GM18951 (cell line): ENCODE measurements at regions not wholly inside any gene's neighbourhood (a gene's known extent, or its start where the extent isn't known, plus 50 kb on each side); places are given as distances from the start of the nearest gene placed in this dataset.

ENCODE experiments used
- POLR2A ChIP-seq: IDR thresholded peaks from 4 replicates; pipeline ENCODE4 v1.6.1; 2011; ENCODE audit warnings: mild to moderate bottlenecking; ENCODE audit not compliant: insufficient read length, insufficient read depth; ENCODE audit errors: extremely low read depth
- in situ Hi-C: fragments of 300-500 bp; cut with MboI; formaldehyde crosslinking; loops from one replicate; pipeline ENCODE4 v1.12.0; 2022; ENCODE audit warnings: low sequenced_read_pairs, mixed read lengths, inconsistent platforms; ENCODE audit not compliant: unreplicated experiment

GRCh38 chr5:117212866-117213265, 638.2 kb upstream of the SEMA6A start:
- in situ Hi-C loops = no loop called here
- no peak for TF ChIP-seq POLR2A

GRCh38 chr5:117210796-117211195, 636.2 kb upstream of the SEMA6A start:
- TF ChIP-seq POLR2A = no peak
- in situ Hi-C loops = no loop called here

- in situ Hi-C loops = no loop called here
- no peak for TF ChIP-seq POLR2A
Observed at GRCh38 chr5:117209479-117209878, 634.9 kb upstream of the SEMA6A start.

- no peak for TF ChIP-seq POLR2A
- in situ Hi-C loops = no loop called here
Observed at GRCh38 chr5:117207088-117207668, 632.6 kb upstream of the SEMA6A start.

GRCh38 chr5:117205894-117206293, 631.3 kb upstream of the SEMA6A start:
- no peak for TF ChIP-seq POLR2A
- in situ Hi-C loops = no loop called here

- no peak for TF ChIP-seq POLR2A
- in situ Hi-C loops = no loop called here
Observed at GRCh38 chr5:117204926-117205869, 630.6 kb upstream of the SEMA6A start.

GRCh38 chr5:117204404-117204803, 629.8 kb upstream of the SEMA6A start:
- in situ Hi-C loops = no loop called here
- TF ChIP-seq POLR2A = no peak

- in situ Hi-C loops = no loop called here
- no peak for TF ChIP-seq POLR2A
Observed at GRCh38 chr5:117203584-117203983, 629.0 kb upstream of the SEMA6A start.

GRCh38 chr5:117201001-117201400, 626.4 kb upstream of the SEMA6A start:
- TF ChIP-seq POLR2A = no peak
- in situ Hi-C loops = no loop called here

- no peak for TF ChIP-seq POLR2A
Observed at GRCh38 chr5:117195076-117195475, 620.5 kb upstream of the SEMA6A start.

GRCh38 chr5:117191251-117191650, 616.6 kb upstream of the SEMA6A start:
- in situ Hi-C loops = no loop called here
- TF ChIP-seq POLR2A = no peak

More at GRCh38 chr5:117195076-117195475, 620.5 kb upstream of the SEMA6A start:
- in situ Hi-C loops = no loop called here

GRCh38 chr5:117189784-117190183, 615.2 kb upstream of the SEMA6A start:
- in situ Hi-C loops = no loop called here
- no peak for TF ChIP-seq POLR2A

GRCh38 chr5:117188211-117188610, 613.6 kb upstream of the SEMA6A start:
- TF ChIP-seq POLR2A = no peak
- in situ Hi-C loops = no loop called here

GRCh38 chr5:117186751-117187150, 612.1 kb upstream of the SEMA6A start:
- no peak for TF ChIP-seq POLR2A
- in situ Hi-C loops = no loop called here
